OCI-LY1 (cell line): ENCODE measurements at regions not wholly inside any gene's neighbourhood (a gene's known extent, or its start where the extent isn't known, plus 50 kb on each side); places are given as distances from the start of the nearest gene placed in this dataset.

ENCODE experiments used
- CTCF ChIP-seq: fragments of 200-600 bp; sonication (generic), shearing (Covaris generic); IDR thresholded peaks from 2 replicates; pipeline ENCODE4 v1.5.1; 2017; ENCODE audit warnings: mild to moderate bottlenecking, antibody characterized with exemption, low read length, moderate library complexity, mixed read lengths
- EZH2 ChIP-seq: fragments of 200-600 bp; sonication (generic), shearing (Covaris generic); IDR thresholded peaks from 2 replicates; pipeline ENCODE4 v1.8.0; 2017; ENCODE audit warnings: borderline replicate concordance, mixed run types, mild to moderate bottlenecking, antibody characterized with exemption, low read length, moderate library complexity, mixed read lengths

GRCh38 chr3:159637883-159638542 lies 350.6 kb upstream of the IL12A start:
- TF ChIP-seq CTCF (no peak), EZH2 (no peak)
